ENCODE measurements at regions not wholly inside any gene's neighbourhood (a gene's known extent, or its start where the extent isn't known, plus 50 kb on each side); places are given as distances from the start of the nearest gene placed in this dataset.

- Histone ChIP-seq H3K14ac (replicated peaks; ENCODE audit: low read depth, low read length) (no peak overlapping the region), H3K27me3 (ENCODE audit: control insufficient read depth, insufficient read depth, low read length) (no peaks in the 10 kb centered on the region), H4K8ac (ENCODE audit: low read depth in 2 of 2, low read length in 2 of 2) (no peak overlapping the region), H2AK9ac (replicated peaks; ENCODE audit: low read depth, low read length, poor library complexity) (no peak overlapping the region), H2BK15ac (ENCODE audit: low read depth, low read length) (no peak overlapping the region), H4K20me1 (ENCODE audit: insufficient read depth, low read length) (no peaks in the 10 kb centered on the region), H3K56ac (ENCODE audit: extremely low read depth, insufficient read depth, low read length) (no peak overlapping the region), H2BK20ac (ENCODE audit: low read depth, low read length) (no peak overlapping the region), H3K4ac (ENCODE audit: low read depth, low read length) (no peak overlapping the region), H3K9me1 (ENCODE audit: insufficient read depth, low read length) (no peaks in the 10 kb centered on the region), H2AK5ac (ENCODE audit: low read depth, low read length) (no peak overlapping the region), H2BK120ac (ENCODE audit: low read depth, low read length) (no peak overlapping the region), H3K9me3 (ENCODE audit: control insufficient read depth, insufficient read depth, low read length) (no peaks in the 10 kb centered on the region), H3K27ac (ENCODE audit: insufficient read depth, low read length) (no peak overlapping the region), H3K4me1 (ENCODE audit: control insufficient read depth, insufficient read depth, low read length) (no peaks in the 10 kb centered on the region), H3K23ac (ENCODE audit: low read depth, low read length) (no peak overlapping the region), H2AFZ (replicated peaks; ENCODE audit: low read length, poor library complexity) (no peak overlapping the region), H3K9ac (ENCODE audit: low read depth, low read length) (no peak overlapping the region), H4K91ac (ENCODE audit: insufficient read depth, low read depth, low read length) (no peak overlapping the region), H3K79me1 (ENCODE audit: low read depth in 1 of 2, low read length in 2 of 2) (no peaks in the 10 kb centered on the region), H4K5ac (ENCODE audit: low read depth, low read length) (no peak overlapping the region), H2BK5ac (ENCODE audit: low read depth, low read length, poor library complexity, severe bottlenecking) (no peak overlapping the region), H3K36me3 (ENCODE audit: control insufficient read depth, insufficient read depth, low read length) (no peaks in the 10 kb centered on the region), H3K4me3 (ENCODE audit: insufficient read depth, low read depth, low read length) (no peak overlapping the region), H3K18ac (ENCODE audit: low read depth, low read length) (no peak overlapping the region), H3K4me2 (ENCODE audit: low read depth, low read length) (no peak overlapping the region)
- DNase-seq (no peak), ATAC-seq (ENCODE audit: low read depth) (no peak)
- ChIA-PET CTCF (no interaction called here), POLR2A (ENCODE audit: unreplicated experiment) (no interaction called here)
- intact Hi-C loops (cut with micrococcal nuclease) (no loop called here), in situ Hi-C loops (cut with MboI; ENCODE audit: low sequenced_read_pairs) (no loop called here), dilution Hi-C loops (cut with HindIII; ENCODE audit: low sequenced_read_pairs, unreplicated experiment) (no loop called here)
- BruUV-seq (replicated peaks) = no TSS peak
- WGBS, 2 experiments (ENCODE audit: extremely low coverage in 2 of 2, insufficient read length in 1 of 2) = no CpG with 5 or more reads among the region's 2 CpGs
- TF ChIP-seq CHD1 (IDR thresholded peaks at IDR 0.05; ENCODE audit: low read depth, low read length) = no peak
- no peak for TF ChIP-seq POLR2A (IDR thresholded peaks at IDR 0.05; ENCODE audit: low read depth, low read length)
- TF ChIP-seq SMC3 (IDR thresholded peaks at IDR 0.05; ENCODE audit: low read depth, low read length) = no peak
- no peak for TF ChIP-seq RFX5 (IDR thresholded peaks at IDR 0.05; ENCODE audit: low read depth, low read length)
- no peak for TF ChIP-seq MXI1 (IDR thresholded peaks at IDR 0.05; ENCODE audit: borderline replicate concordance, low read depth, low read length)
- TF ChIP-seq MAFK (IDR thresholded peaks at IDR 0.05; ENCODE audit: low read depth, low read length) = no peak
- TF ChIP-seq RCOR1 (IDR thresholded peaks at IDR 0.05; ENCODE audit: insufficient replicate concordance, low read length) = no peak
- no peak for TF ChIP-seq CEBPB (IDR thresholded peaks at IDR 0.05; ENCODE audit: low read depth, low read length)
- no peak for TF ChIP-seq USF2 (IDR thresholded peaks at IDR 0.05; ENCODE audit: low read depth, low read length)
- TF ChIP-seq NFE2L2 (IDR thresholded peaks at IDR 0.05; ENCODE audit: low read depth, low read length) = no peak
- TF ChIP-seq ELK1 (IDR thresholded peaks at IDR 0.05; ENCODE audit: borderline replicate concordance, low read depth, low read length) = no peak
- TF ChIP-seq BHLHE40 (IDR thresholded peaks at IDR 0.05; ENCODE audit: low read depth, low read length) = no peak
Observed at GRCh38 chr5:51990241-51990640, 607.0 kb downstream of the ISL1 start.

Data from IMR-90 (cell line).